KG1 (cell line): ENCODE measurements at regions not wholly inside any gene's neighbourhood (a gene's known extent, or its start where the extent isn't known, plus 50 kb on each side); places are given as distances from the start of the nearest gene placed in this dataset.
"Not testable (repeated sequence)": the region's sequence is repeated elsewhere in the genome, so short reads cannot be mapped to it uniquely, and the experiment has no call there.

Experiments used
- DNase-seq: peaks from one replicate; lab custom pipeline; 2025; lab: John Stamatoyannopoulos, UW

GRCh38 chr2:3899536-3900155, 196.3 kb downstream of the DCDC2C start:
- DNase-seq = no peak

GRCh38 chr2:3902131-3902530, 198.8 kb downstream of the DCDC2C start:
- no peak for DNase-seq

- no peak for DNase-seq
Observed at GRCh38 chr2:3904061-3904460, 200.7 kb downstream of the DCDC2C start.

GRCh38 chr2:3908498-3908897, 205.1 kb downstream of the DCDC2C start:
- DNase-seq = not testable (repeated sequence)

GRCh38 chr2:3911882-3912455, 208.6 kb downstream of the DCDC2C start:
- DNase-seq = no peak

- no peak for DNase-seq
Observed at GRCh38 chr2:3913166-3913565, 209.8 kb downstream of the DCDC2C start.

GRCh38 chr2:3914241-3914640, 210.9 kb downstream of the DCDC2C start:
- DNase-seq = no peak

GRCh38 chr2:3927031-3927430, 223.7 kb downstream of the DCDC2C start:
- DNase-seq = no peak

GRCh38 chr2:3929374-3929773, 226.0 kb downstream of the DCDC2C start:
- DNase-seq = no peak

GRCh38 chr2:3930246-3930645, 226.9 kb downstream of the DCDC2C start:
- DNase-seq = no peak

- DNase-seq = no peak
Observed at GRCh38 chr2:3940661-3941060, 237.3 kb downstream of the DCDC2C start.

- no peak for DNase-seq
Observed at GRCh38 chr2:3942841-3943240, 239.5 kb downstream of the DCDC2C start.

- no peak for DNase-seq
Observed at GRCh38 chr2:3944071-3944470, 240.7 kb downstream of the DCDC2C start.

- DNase-seq = no peak
Observed at GRCh38 chr2:3944841-3945240, 241.5 kb downstream of the DCDC2C start.

- no peak for DNase-seq
Observed at GRCh38 chr2:3948191-3948590, 244.8 kb downstream of the DCDC2C start.

- no peak for DNase-seq
Observed at GRCh38 chr2:3951131-3951954, 248.0 kb downstream of the DCDC2C start.

GRCh38 chr2:3952866-3953516, 249.6 kb downstream of the DCDC2C start:
- DNase-seq = no peak

GRCh38 chr2:3954261-3954660, 250.9 kb downstream of the DCDC2C start:
- no peak for DNase-seq

GRCh38 chr2:3956406-3956805, 253.0 kb downstream of the DCDC2C start:
- DNase-seq = no peak

GRCh38 chr2:3956892-3957291, 253.5 kb downstream of the DCDC2C start:
- no peak for DNase-seq

- DNase-seq = no peak
Observed at GRCh38 chr2:3958465-3958864, 255.1 kb downstream of the DCDC2C start.

- DNase-seq = no peak
Observed at GRCh38 chr2:3958969-3959368, 255.6 kb downstream of the DCDC2C start.

GRCh38 chr2:3959372-3959771, 256.0 kb downstream of the DCDC2C start:
- no peak for DNase-seq
